SK-N-SH (cell line): ENCODE measurements at regions not wholly inside any gene's neighbourhood (a gene's known extent, or its start where the extent isn't known, plus 50 kb on each side); places are given as distances from the start of the nearest gene placed in this dataset.

Experiments used
- CTCF ChIA-PET: fragments of 300-600, 350-600 bp; formaldehyde crosslinking; extraction: SDS; loops from one replicate; lab custom pipeline; 2021; lab: Yijun Ruan, JAX
- POLR2A ChIA-PET: fragments of 350-600 bp; sonication (Branson Sonifier 250); formaldehyde crosslinking; extraction: SDS; loops from one replicate; lab custom pipeline; 2020; ENCODE audit warnings: antibody characterized with exemption, inconsistent platforms; lab: Yijun Ruan, JAX
- DNase-seq: peaks from one replicate; pipeline ENCODE4 v3.0.0; 2012
- H2AFZ ChIP-seq: fragments of 200-600 bp; sonication (generic); 2 replicates; pipeline ENCODE4 v1.8.1; 2016; ENCODE audit warnings: antibody characterized with exemption, mild to moderate bottlenecking, low read depth
- H3F3A ChIP-seq: fragments of 200-600 bp; sonication (generic); replicated peaks from 2 replicates; pipeline ENCODE3; 2016; ENCODE audit warnings: antibody characterized with exemption, mild to moderate bottlenecking; ENCODE audit not compliant: insufficient read depth
- H3K27ac ChIP-seq, 2 experiments: fragments of 200-500 bp in 1 of 2; fragments of 200-600 bp in 1 of 2; sonication (Bioruptor generic) in 1 of 2; sonication (generic), shearing (Covaris generic) in 1 of 2; 2 replicates each; pipeline versions ENCODE4 v1.5.1 to v1.6.1; 2014 to 2016; ENCODE audit warnings: low read depth in 2 of 2, inconsistent platforms in 1 of 2, low read length in 1 of 2, mild to moderate bottlenecking in 1 of 2, mixed read lengths in 1 of 2
- H3K27me3 ChIP-seq: fragments of 200-600 bp; sonication (generic), shearing (Covaris generic); 2 replicates; pipeline ENCODE4 v1.6.1; 2016; ENCODE audit warnings: mixed run types; ENCODE audit not compliant: insufficient read depth
- H3K36me3 ChIP-seq, 2 experiments: fragments of 200-500 bp in 1 of 2; fragments of 200-600 bp in 1 of 2; sonication (Bioruptor generic) in 1 of 2; sonication (generic) in 1 of 2; replicated peaks in 1 of 2; 2 replicates each; pipeline versions ENCODE3 to v1.5.1; 2014 to 2016; ENCODE audit warnings: low read length in 1 of 2, mild to moderate bottlenecking in 1 of 2; ENCODE audit not compliant: insufficient read depth in 2 of 2, control insufficient read depth in 1 of 2
- H3K4me1 ChIP-seq, 2 experiments: fragments of 200-500 bp in 1 of 2; fragments of 200-600 bp in 1 of 2; sonication (Bioruptor generic) in 1 of 2; sonication (generic), shearing (Covaris generic) in 1 of 2; 2 replicates each; pipeline versions ENCODE4 v1.5.1 to v1.6.1; 2014 to 2016; ENCODE audit warnings: low read depth in 1 of 2, low read length in 1 of 2, mixed run types in 1 of 2; ENCODE audit not compliant: insufficient read depth in 2 of 2, control insufficient read depth in 1 of 2
- H3K4me2 ChIP-seq: fragments of 200-600 bp; sonication (generic), shearing (Covaris generic); 2 replicates; pipeline ENCODE4 v1.6.1; 2017; ENCODE audit warnings: mixed run types
- H3K4me3 ChIP-seq, 2 experiments: fragments of 200-500 bp in 1 of 2; fragments of 200-600 bp in 1 of 2; sonication (Bioruptor generic) in 1 of 2; sonication (generic), shearing (Covaris generic) in 1 of 2; 2 replicates each; pipeline versions ENCODE4 v1.5.1 to v1.8.1; 2014 to 2016; ENCODE audit warnings: low read depth in 2 of 2, inconsistent platforms in 1 of 2, low read length in 1 of 2, mild to moderate bottlenecking in 1 of 2, mixed read lengths in 1 of 2, moderate library complexity in 1 of 2
- H3K79me2 ChIP-seq: fragments of 200-600 bp; sonication (generic); 2 replicates; pipeline ENCODE4 v1.8.1; 2017; ENCODE audit warnings: mild to moderate bottlenecking; ENCODE audit not compliant: insufficient read depth
- H3K9ac ChIP-seq: fragments of 200-600 bp; sonication (generic); 2 replicates; pipeline ENCODE4 v1.6.1; 2017; ENCODE audit warnings: mixed run types
- H3K9me2 ChIP-seq: fragments of 200-600 bp; sonication (generic); 2 replicates; pipeline ENCODE4 v1.6.1; 2017; ENCODE audit warnings: mixed run types
- H3K9me3 ChIP-seq: fragments of 200-600 bp; sonication (generic); 2 replicates; pipeline ENCODE4 v1.6.1; 2017; ENCODE audit warnings: mixed run types, mild to moderate bottlenecking, moderate library complexity
- H4K20me1 ChIP-seq: fragments of 200-600 bp; sonication (generic); 2 replicates; pipeline ENCODE4 v1.6.1; 2017; ENCODE audit warnings: mild to moderate bottlenecking, mixed run types; ENCODE audit not compliant: insufficient read depth
- EZH2phosphoT487 ChIP-seq: fragments of 200-600 bp; sonication (generic); IDR thresholded peaks from 2 replicates; pipeline ENCODE4 v1.6.1; 2017; ENCODE audit warnings: low read depth, mixed run types, mild to moderate bottlenecking, antibody characterized with exemption, moderate library complexity, borderline replicate concordance
- FOSL2 ChIP-seq: IDR thresholded peaks from 2 replicates; pipeline ENCODE4 v1.4.0; 2012; ENCODE audit warnings: low read depth, mild to moderate bottlenecking, moderate library complexity, borderline replicate concordance
- FOXJ3 ChIP-seq: sonication (generic); formaldehyde crosslinking; IDR thresholded peaks from 2 replicates; pipeline ENCODE4 v1.5.1; 2020; ENCODE audit warnings: mild to moderate bottlenecking, missing genetic modification reagents
- GATA2 ChIP-seq: sonication (generic); formaldehyde crosslinking; IDR thresholded peaks from 2 replicates; pipeline ENCODE4 v1.5.0; 2020; ENCODE audit warnings: mild to moderate bottlenecking, missing genetic modification reagents
- NFIC ChIP-seq: IDR thresholded peaks from 2 replicates; pipeline ENCODE4 v1.4.0; 2012; ENCODE audit warnings: borderline replicate concordance
- POLR2AphosphoS5 ChIP-seq: IDR thresholded peaks from 2 replicates; pipeline ENCODE4 v1.6.1; 2012; ENCODE audit warnings: low read depth, low read length
- RAD21 ChIP-seq: IDR thresholded peaks from 2 replicates; pipeline ENCODE4 v1.6.1; 2012; ENCODE audit warnings: mild to moderate bottlenecking, low read length
- REST ChIP-seq: IDR thresholded peaks from 2 replicates; pipeline ENCODE4 v1.6.1; 2012; ENCODE audit warnings: mild to moderate bottlenecking, low read depth, low read length, moderate library complexity
- TEAD4 ChIP-seq: IDR thresholded peaks from 2 replicates; pipeline ENCODE4 v1.4.0; 2012; ENCODE audit warnings: mild to moderate bottlenecking, borderline replicate concordance; ENCODE audit not compliant: insufficient read depth
- USF1 ChIP-seq: IDR thresholded peaks from 2 replicates; pipeline ENCODE4 v1.4.0; 2012; ENCODE audit warnings: low read depth, borderline replicate concordance
- YY1 ChIP-seq: IDR thresholded peaks from 2 replicates; pipeline ENCODE4 v1.4.0; 2012; ENCODE audit warnings: low read depth, mild to moderate bottlenecking
- WGBS: methylation state at CpG from one replicate; pipeline ENCODE4 v1.1.6; 2017; ENCODE audit warnings: low lambda C conversion rate; 5-methylcytosine and 5-hydroxymethylcytosine counted together
- TF ChIP-seq, protein P1 (sequence below): IDR thresholded peaks from 2 replicates; pipeline ENCODE4 v1.4.0; 2012; ENCODE audit warnings: low read depth
- TF ChIP-seq, protein P2 (sequence below): IDR thresholded peaks from 2 replicates; pipeline ENCODE4 v1.4.0; 2012; ENCODE audit warnings: low read depth, borderline replicate concordance
- TF ChIP-seq, protein P3 (sequence below): fragments of 150-350 bp; IDR thresholded peaks from 2 replicates; pipeline ENCODE4 v1.6.1; 2017; ENCODE audit warnings: antibody characterized with exemption, low read length, low read depth, borderline replicate concordance
- TF ChIP-seq, protein P4 (sequence below): fragments of 150-350 bp; IDR thresholded peaks from 2 replicates; pipeline ENCODE4 v1.6.1; 2016; ENCODE audit warnings: mild to moderate bottlenecking, low read depth, low read length

GRCh38 chr2:7430869-7431641 lies 513.8 kb downstream of the RNF144A start:
- DNase-seq, result no peak
- Histone ChIP-seq H2AFZ (no peak overlapping the region), H3K27ac (no peak overlapping the region), H4K20me1 (no peaks in the 10 kb centered on the region), H3K4me2 (no peak overlapping the region)
- CTCF ChIA-PET, result interaction anchor here (0.6 kb wide), 1 partner anchor 785 kb away, joined by 3 read pairs; no protein-coding TSS in a partner anchor
- 90% methylated on average over 54 of the region's 56 CpGs for WGBS
- TF ChIP-seq FOSL2, result no peak
- TF ChIP-seq RAD21, result no peak
- TF ChIP-seq, protein P1, sequence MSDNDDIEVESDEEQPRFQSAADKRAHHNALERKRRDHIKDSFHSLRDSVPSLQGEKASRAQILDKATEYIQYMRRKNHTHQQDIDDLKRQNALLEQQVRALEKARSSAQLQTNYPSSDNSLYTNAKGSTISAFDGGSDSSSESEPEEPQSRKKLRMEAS, result no peak
- TF ChIP-seq, protein P2, sequence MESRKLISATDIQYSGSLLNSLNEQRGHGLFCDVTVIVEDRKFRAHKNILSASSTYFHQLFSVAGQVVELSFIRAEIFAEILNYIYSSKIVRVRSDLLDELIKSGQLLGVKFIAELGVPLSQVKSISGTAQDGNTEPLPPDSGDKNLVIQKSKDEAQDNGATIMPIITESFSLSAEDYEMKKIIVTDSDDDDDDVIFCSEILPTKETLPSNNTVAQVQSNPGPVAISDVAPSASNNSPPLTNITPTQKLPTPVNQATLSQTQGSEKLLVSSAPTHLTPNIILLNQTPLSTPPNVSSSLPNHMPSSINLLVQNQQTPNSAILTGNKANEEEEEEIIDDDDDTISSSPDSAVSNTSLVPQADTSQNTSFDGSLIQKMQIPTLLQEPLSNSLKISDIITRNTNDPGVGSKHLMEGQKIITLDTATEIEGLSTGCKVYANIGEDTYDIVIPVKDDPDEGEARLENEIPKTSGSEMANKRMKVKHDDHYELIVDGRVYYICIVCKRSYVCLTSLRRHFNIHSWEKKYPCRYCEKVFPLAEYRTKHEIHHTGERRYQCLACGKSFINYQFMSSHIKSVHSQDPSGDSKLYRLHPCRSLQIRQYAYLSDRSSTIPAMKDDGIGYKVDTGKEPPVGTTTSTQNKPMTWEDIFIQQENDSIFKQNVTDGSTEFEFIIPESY, result no peak
- TF ChIP-seq, protein P3, sequence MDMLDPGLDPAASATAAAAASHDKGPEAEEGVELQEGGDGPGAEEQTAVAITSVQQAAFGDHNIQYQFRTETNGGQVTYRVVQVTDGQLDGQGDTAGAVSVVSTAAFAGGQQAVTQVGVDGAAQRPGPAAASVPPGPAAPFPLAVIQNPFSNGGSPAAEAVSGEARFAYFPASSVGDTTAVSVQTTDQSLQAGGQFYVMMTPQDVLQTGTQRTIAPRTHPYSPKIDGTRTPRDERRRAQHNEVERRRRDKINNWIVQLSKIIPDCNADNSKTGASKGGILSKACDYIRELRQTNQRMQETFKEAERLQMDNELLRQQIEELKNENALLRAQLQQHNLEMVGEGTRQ, result no peak
- TF ChIP-seq, all 33 proteins: peak for 0
- Histone ChIP-seq H3K27me3 (no peaks in the 10 kb centered on the region), H3K79me2 (no peaks in the 10 kb centered on the region), H3F3A (no peaks in the 10 kb centered on the region), H3K9ac (no peak overlapping the region), H3K9me3 (no peaks in the 10 kb centered on the region), H3K36me3 (no peaks in the 10 kb centered on the region), H3K4me3 (no peak overlapping the region), H3K9me2 (no peaks in the 10 kb centered on the region), H3K4me1 (peaks cover 0 to 4% of the 10 kb centered on the region in 2 experiments; a peak in 2 of 4 replicates)
- POLR2A ChIA-PET, result no interaction called here

- H3F3A ChIP-seq, result no peaks in the 10 kb centered on the region
- H3K4me1 ChIP-seq, result peaks cover 0 to 3% of the 10 kb centered on the region in 2 experiments; a peak in 2 of 4 replicates
- no peaks in the 10 kb centered on the region for H3K9me2 ChIP-seq
- no peak overlapping the region for H3K4me3 ChIP-seq
- CTCF ChIA-PET, result no interaction called here
- H3K79me2 ChIP-seq, result no peaks in the 10 kb centered on the region
- no peaks in the 10 kb centered on the region for H4K20me1 ChIP-seq
- H3K9me3 ChIP-seq, result no peaks in the 10 kb centered on the region
- no peaks in the 10 kb centered on the region for H3K27me3 ChIP-seq
- no peak overlapping the region for H3K9ac ChIP-seq
- H3K27ac ChIP-seq, result no peak overlapping the region
- POLR2A ChIA-PET, result no interaction called here
- no peak overlapping the region for H3K4me2 ChIP-seq
- no peaks in the 10 kb centered on the region for H3K36me3 ChIP-seq
- no peak for DNase-seq
- 77% methylated on average over 4 of the region's 4 CpGs for WGBS
- H2AFZ ChIP-seq, result no peak overlapping the region
- TF ChIP-seq TEAD4 (no peak), YY1 (no peak), GATA2 (CRISPR knock-in tag) (no peak), USF1 (no peak), RAD21 (no peak), EZH2phosphoT487 (no peak), FOXJ3 (CRISPR knock-in tag) (no peak), REST (no peak), POLR2AphosphoS5 (no peak), NFIC (no peak)
- TF ChIP-seq, protein P4, sequence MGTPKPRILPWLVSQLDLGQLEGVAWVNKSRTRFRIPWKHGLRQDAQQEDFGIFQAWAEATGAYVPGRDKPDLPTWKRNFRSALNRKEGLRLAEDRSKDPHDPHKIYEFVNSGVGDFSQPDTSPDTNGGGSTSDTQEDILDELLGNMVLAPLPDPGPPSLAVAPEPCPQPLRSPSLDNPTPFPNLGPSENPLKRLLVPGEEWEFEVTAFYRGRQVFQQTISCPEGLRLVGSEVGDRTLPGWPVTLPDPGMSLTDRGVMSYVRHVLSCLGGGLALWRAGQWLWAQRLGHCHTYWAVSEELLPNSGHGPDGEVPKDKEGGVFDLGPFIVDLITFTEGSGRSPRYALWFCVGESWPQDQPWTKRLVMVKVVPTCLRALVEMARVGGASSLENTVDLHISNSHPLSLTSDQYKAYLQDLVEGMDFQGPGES, result no peak
These were observed 515.2 kb downstream of the RNF144A start for GRCh38 chr2:7432436-7432835.
